Tibial nerve (tissue), 4 donors: ENCODE measurements at regions not wholly inside any gene's neighbourhood (a gene's known extent, or its start where the extent isn't known, plus 50 kb on each side); places are given as distances from the start of the nearest gene placed in this dataset.

ENCODE experiments used
- EP300 ChIP-seq, 2 donors: sonication (generic); formaldehyde crosslinking; IDR thresholded peaks; one replicate each; pipeline ENCODE4 v1.6.1; 2017; ENCODE audit warnings: antibody characterized with exemption in 2 of 2, mild to moderate bottlenecking in 1 of 2
- POLR2A ChIP-seq, 2 donors: fragments of 450-650 bp; IDR thresholded peaks; one replicate each; pipeline ENCODE4 v1.6.1; 2017; ENCODE audit warnings: antibody characterized with exemption in 2 of 2, mild to moderate bottlenecking in 2 of 2, moderate library complexity in 2 of 2
- TF ChIP-seq, protein P1 (sequence below), 5 experiments: fragments of 200-600 bp in 3 of 5; fragments of 450-650 bp in 2 of 5; sonication (generic) in 3 of 5; IDR thresholded peaks; one replicate each; pipeline ENCODE4 v1.5.1; 2016 to 2019; ENCODE audit warnings: antibody characterized with exemption in 5 of 5, mild to moderate bottlenecking in 3 of 5, moderate library complexity in 2 of 5

DNA sequence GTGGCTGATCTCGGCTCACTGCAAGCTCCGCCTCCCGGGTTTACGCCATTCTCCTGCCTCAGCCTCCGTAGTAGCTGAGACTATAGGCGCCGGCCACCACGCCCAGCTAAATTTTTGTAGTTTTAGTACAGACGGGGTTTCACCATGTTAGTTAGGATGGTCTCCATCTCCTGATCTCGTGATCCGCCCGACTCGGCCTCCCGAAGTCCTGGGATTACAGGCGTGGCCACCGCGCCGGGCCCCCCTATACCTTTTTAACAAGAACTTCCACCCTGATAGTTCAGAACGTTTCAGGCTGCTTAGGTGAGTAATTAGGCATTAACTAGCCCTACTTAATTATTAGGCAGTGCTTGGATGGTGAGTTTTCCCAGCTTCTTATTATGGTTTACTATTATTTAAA lies 552.5 kb downstream of the BCKDHB start:
- TF ChIP-seq, protein P1, sequence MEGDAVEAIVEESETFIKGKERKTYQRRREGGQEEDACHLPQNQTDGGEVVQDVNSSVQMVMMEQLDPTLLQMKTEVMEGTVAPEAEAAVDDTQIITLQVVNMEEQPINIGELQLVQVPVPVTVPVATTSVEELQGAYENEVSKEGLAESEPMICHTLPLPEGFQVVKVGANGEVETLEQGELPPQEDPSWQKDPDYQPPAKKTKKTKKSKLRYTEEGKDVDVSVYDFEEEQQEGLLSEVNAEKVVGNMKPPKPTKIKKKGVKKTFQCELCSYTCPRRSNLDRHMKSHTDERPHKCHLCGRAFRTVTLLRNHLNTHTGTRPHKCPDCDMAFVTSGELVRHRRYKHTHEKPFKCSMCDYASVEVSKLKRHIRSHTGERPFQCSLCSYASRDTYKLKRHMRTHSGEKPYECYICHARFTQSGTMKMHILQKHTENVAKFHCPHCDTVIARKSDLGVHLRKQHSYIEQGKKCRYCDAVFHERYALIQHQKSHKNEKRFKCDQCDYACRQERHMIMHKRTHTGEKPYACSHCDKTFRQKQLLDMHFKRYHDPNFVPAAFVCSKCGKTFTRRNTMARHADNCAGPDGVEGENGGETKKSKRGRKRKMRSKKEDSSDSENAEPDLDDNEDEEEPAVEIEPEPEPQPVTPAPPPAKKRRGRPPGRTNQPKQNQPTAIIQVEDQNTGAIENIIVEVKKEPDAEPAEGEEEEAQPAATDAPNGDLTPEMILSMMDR (IDR thresholded peaks at IDR 0.05) = no peak
- TF ChIP-seq POLR2A (IDR thresholded peaks at IDR 0.05) (no peak), EP300 (IDR thresholded peaks at IDR 0.05) (no peak)
